ENCODE measurements at regions not wholly inside any gene's neighbourhood (a gene's known extent, or its start where the extent isn't known, plus 50 kb on each side); places are given as distances from the start of the nearest gene placed in this dataset.
"Not testable (repeated sequence)": the region's sequence is repeated elsewhere in the genome, so short reads cannot be mapped to it uniquely, and the experiment has no call there.

- no peaks in the 10 kb centered on the region for H3K4me1 ChIP-seq (ENCODE audit: insufficient read depth, insufficient read length)
- H3K4me3 ChIP-seq (ENCODE audit: insufficient read length, low read depth) = no peak overlapping the region
- no peaks in the 10 kb centered on the region for H3K36me3 ChIP-seq (ENCODE audit: insufficient read depth, insufficient read length, low read length)
- H3K9ac ChIP-seq (ENCODE audit: insufficient read length, low read depth) = no peak overlapping the region
- no peak for TF ChIP-seq YY1 (IDR thresholded peaks at IDR 0.05; ENCODE audit: insufficient read depth, insufficient read length)
- H3K27me3 ChIP-seq (ENCODE audit: insufficient read depth, insufficient read length) = no peaks in the 10 kb centered on the region
- no peaks in the 10 kb centered on the region; the same call in 1 of the 2 replicates for H3K9me3 ChIP-seq (ENCODE audit: insufficient read depth, low read length)
- DNase-seq (ENCODE audit: low read depth, low spot score) = no peak
These were observed 177.1 kb upstream of the GALNT15 start for GRCh38 chr3:15997274-15997943.

GRCh38 chr3:15998911-15999310, 175.6 kb upstream of the GALNT15 start:
- TF ChIP-seq SUZ12 (IDR thresholded peaks at IDR 0.05; ENCODE audit: extremely low read depth, insufficient read depth, insufficient read length) (no peak), ZNF274 (IDR thresholded peaks at IDR 0.05; ENCODE audit: low read depth, low read length) (no peak), YY1 (IDR thresholded peaks at IDR 0.05; ENCODE audit: insufficient read depth, insufficient read length) (no peak)
- Histone ChIP-seq H3K9ac (ENCODE audit: insufficient read length, low read depth) (no peak overlapping the region), H3K4me3 (ENCODE audit: insufficient read length, low read depth) (no peak overlapping the region), H3K9me3 (ENCODE audit: insufficient read depth, low read length) (no peaks in the 10 kb centered on the region; the same call in 1 of the 2 replicates), H3K27me3 (ENCODE audit: insufficient read depth, insufficient read length) (no peaks in the 10 kb centered on the region), H3K36me3 (ENCODE audit: insufficient read depth, insufficient read length, low read length) (no peaks in the 10 kb centered on the region), H3K4me1 (ENCODE audit: insufficient read depth, insufficient read length) (no peaks in the 10 kb centered on the region)
- no peak for DNase-seq (ENCODE audit: low read depth, low spot score)

- no peak for DNase-seq (ENCODE audit: low read depth, low spot score)
- no peak overlapping the region for H3K9ac ChIP-seq (ENCODE audit: insufficient read length, low read depth)
- H3K4me1 ChIP-seq (ENCODE audit: insufficient read depth, insufficient read length) = no peaks in the 10 kb centered on the region
- no peaks in the 10 kb centered on the region for H3K27me3 ChIP-seq (ENCODE audit: insufficient read depth, insufficient read length)
- TF ChIP-seq ZNF274 (IDR thresholded peaks at IDR 0.05; ENCODE audit: low read depth, low read length) = no peak
- no peak for TF ChIP-seq YY1 (IDR thresholded peaks at IDR 0.05; ENCODE audit: insufficient read depth, insufficient read length)
- TF ChIP-seq SUZ12 (IDR thresholded peaks at IDR 0.05; ENCODE audit: extremely low read depth, insufficient read depth, insufficient read length) = no peak
- H3K9me3 ChIP-seq (ENCODE audit: insufficient read depth, low read length) = 0 out of 2 replicates have a peak, but pooled peaks cover 6% of the 10 kb centered on the region
- no peak overlapping the region for H3K4me3 ChIP-seq (ENCODE audit: insufficient read length, low read depth)
- H3K36me3 ChIP-seq (ENCODE audit: insufficient read depth, insufficient read length, low read length) = no peaks in the 10 kb centered on the region
These were observed 169.7 kb upstream of the GALNT15 start for GRCh38 chr3:16004812-16005211.

- no peak for DNase-seq (ENCODE audit: low read depth, low spot score)
- Histone ChIP-seq H3K9me3 (ENCODE audit: insufficient read depth, low read length) (0 out of 2 replicates have a peak, but pooled peaks cover 6% of the 10 kb centered on the region), H3K4me1 (ENCODE audit: insufficient read depth, insufficient read length) (no peaks in the 10 kb centered on the region), H3K4me3 (ENCODE audit: insufficient read length, low read depth) (no peak overlapping the region), H3K27me3 (ENCODE audit: insufficient read depth, insufficient read length) (no peaks in the 10 kb centered on the region), H3K9ac (ENCODE audit: insufficient read length, low read depth) (no peak overlapping the region), H3K36me3 (ENCODE audit: insufficient read depth, insufficient read length, low read length) (no peaks in the 10 kb centered on the region)
- TF ChIP-seq SUZ12 (IDR thresholded peaks at IDR 0.05; ENCODE audit: extremely low read depth, insufficient read depth, insufficient read length) = no peak
- TF ChIP-seq YY1 (IDR thresholded peaks at IDR 0.05; ENCODE audit: insufficient read depth, insufficient read length) = no peak
- no peak for TF ChIP-seq ZNF274 (IDR thresholded peaks at IDR 0.05; ENCODE audit: low read depth, low read length)
These were observed 163.1 kb upstream of the GALNT15 start for GRCh38 chr3:16011376-16011775.

- H3K4me1 ChIP-seq (ENCODE audit: insufficient read depth, insufficient read length) = no peaks in the 10 kb centered on the region
- TF ChIP-seq ZNF274 (IDR thresholded peaks at IDR 0.05; ENCODE audit: low read depth, low read length) (no peak), SUZ12 (IDR thresholded peaks at IDR 0.05; ENCODE audit: extremely low read depth, insufficient read depth, insufficient read length) (no peak), YY1 (IDR thresholded peaks at IDR 0.05; ENCODE audit: insufficient read depth, insufficient read length) (no peak)
- DNase-seq (ENCODE audit: low read depth, low spot score) = no peak
- H3K27me3 ChIP-seq (ENCODE audit: insufficient read depth, insufficient read length) = no peaks in the 10 kb centered on the region
- H3K36me3 ChIP-seq (ENCODE audit: insufficient read depth, insufficient read length, low read length) = no peaks in the 10 kb centered on the region
- no peak overlapping the region for H3K4me3 ChIP-seq (ENCODE audit: insufficient read length, low read depth)
- H3K9ac ChIP-seq (ENCODE audit: insufficient read length, low read depth) = no peak overlapping the region
- 0 out of 2 replicates have a peak, but pooled peaks cover 6% of the 10 kb centered on the region for H3K9me3 ChIP-seq (ENCODE audit: insufficient read depth, low read length)
These were observed 162.4 kb upstream of the GALNT15 start for GRCh38 chr3:16012086-16012485.

GRCh38 chr3:16013568-16013967, 160.9 kb upstream of the GALNT15 start:
- H3K9ac ChIP-seq (ENCODE audit: insufficient read length, low read depth) = no peak overlapping the region
- H3K36me3 ChIP-seq (ENCODE audit: insufficient read depth, insufficient read length, low read length) = no peaks in the 10 kb centered on the region
- DNase-seq (ENCODE audit: low read depth, low spot score) = no peak
- H3K4me3 ChIP-seq (ENCODE audit: insufficient read length, low read depth) = no peak overlapping the region
- no peaks in the 10 kb centered on the region for H3K4me1 ChIP-seq (ENCODE audit: insufficient read depth, insufficient read length)
- TF ChIP-seq SUZ12 (IDR thresholded peaks at IDR 0.05; ENCODE audit: extremely low read depth, insufficient read depth, insufficient read length) = no peak
- no peak for TF ChIP-seq YY1 (IDR thresholded peaks at IDR 0.05; ENCODE audit: insufficient read depth, insufficient read length)
- no peak for TF ChIP-seq ZNF274 (IDR thresholded peaks at IDR 0.05; ENCODE audit: low read depth, low read length)
- H3K9me3 ChIP-seq (ENCODE audit: insufficient read depth, low read length) = no peaks in the 10 kb centered on the region
- H3K27me3 ChIP-seq (ENCODE audit: insufficient read depth, insufficient read length) = no peaks in the 10 kb centered on the region

GRCh38 chr3:16021801-16022200, 152.7 kb upstream of the GALNT15 start:
- DNase-seq (ENCODE audit: low read depth, low spot score); H3K4me3 ChIP-seq (ENCODE audit: insufficient read length, low read depth); H3K36me3 ChIP-seq (ENCODE audit: insufficient read depth, insufficient read length, low read length); H3K4me1 ChIP-seq (ENCODE audit: insufficient read depth, insufficient read length); H3K27me3 ChIP-seq (ENCODE audit: insufficient read depth, insufficient read length); H3K9me3 ChIP-seq (ENCODE audit: insufficient read depth, low read length); H3K9ac ChIP-seq (ENCODE audit: insufficient read length, low read depth): not testable (repeated sequence)

- H3K4me3 ChIP-seq (ENCODE audit: insufficient read length, low read depth); H3K27me3 ChIP-seq (ENCODE audit: insufficient read depth, insufficient read length); DNase-seq (ENCODE audit: low read depth, low spot score); H3K36me3 ChIP-seq (ENCODE audit: insufficient read depth, insufficient read length, low read length); H3K4me1 ChIP-seq (ENCODE audit: insufficient read depth, insufficient read length); H3K9ac ChIP-seq (ENCODE audit: insufficient read length, low read depth); H3K9me3 ChIP-seq (ENCODE audit: insufficient read depth, low read length): not testable (repeated sequence)
These were observed 150.6 kb upstream of the GALNT15 start for GRCh38 chr3:16023881-16024280.
